GM18858 (cell line): ENCODE measurements at regions not wholly inside any gene's neighbourhood (a gene's known extent, or its start where the extent isn't known, plus 50 kb on each side); places are given as distances from the start of the nearest gene placed in this dataset.
"Not testable (repeated sequence)": the region's sequence is repeated elsewhere in the genome, so short reads cannot be mapped to it uniquely, and the experiment has no call there.

Experiments used
- ATAC-seq: cut with Tn5 transposase; IDR thresholded peaks from one replicate; pipeline ENCODE4 v1.9.1; 2021; ENCODE audit not compliant: unreplicated experiment

GRCh38 chr10:71015674-71016073, 127.3 kb upstream of the PCBD1 start:
- ATAC-seq: no peak

GRCh38 chr10:71020061-71020460, 131.7 kb upstream of the PCBD1 start:
- ATAC-seq: not testable (repeated sequence)

- ATAC-seq: no peak
Observed at GRCh38 chr10:71021402-71021801, 133.0 kb upstream of the PCBD1 start.

GRCh38 chr10:71023704-71024283, 135.4 kb upstream of the PCBD1 start:
- ATAC-seq: no peak

GRCh38 chr10:71024490-71024889, 136.1 kb upstream of the PCBD1 start:
- no peak for ATAC-seq

GRCh38 chr10:71025535-71025934, 137.2 kb upstream of the PCBD1 start:
- ATAC-seq: no peak

GRCh38 chr10:71028066-71028465, 139.7 kb upstream of the PCBD1 start:
- ATAC-seq: no peak

- no peak for ATAC-seq
Observed at GRCh38 chr10:71029411-71029892, 141.1 kb upstream of the PCBD1 start.

GRCh38 chr10:71029907-71030306, 141.5 kb upstream of the PCBD1 start:
- ATAC-seq: no peak

- ATAC-seq: no peak
Observed at GRCh38 chr10:71031026-71031425, 142.7 kb upstream of the PCBD1 start.

GRCh38 chr10:71031603-71032002, 143.2 kb upstream of the PCBD1 start:
- no peak for ATAC-seq

- no peak for ATAC-seq
Observed at GRCh38 chr10:71032887-71033286, 144.5 kb upstream of the PCBD1 start.

- no peak for ATAC-seq
Observed at GRCh38 chr10:71033396-71033980, 145.1 kb upstream of the PCBD1 start.

GRCh38 chr10:71035511-71036296, 147.3 kb upstream of the PCBD1 start:
- ATAC-seq: no peak

GRCh38 chr10:71036297-71036966, 148.1 kb upstream of the PCBD1 start:
- ATAC-seq: no peak

- ATAC-seq: no peak
Observed at GRCh38 chr10:71038091-71038633, 149.8 kb upstream of the PCBD1 start.

GRCh38 chr10:71038921-71039320, 150.6 kb upstream of the PCBD1 start:
- no peak for ATAC-seq

GRCh38 chr10:71039551-71039950, 151.2 kb upstream of the PCBD1 start:
- no peak for ATAC-seq

- ATAC-seq: no peak
Observed at GRCh38 chr10:71040343-71040742, 152.0 kb upstream of the PCBD1 start.

- ATAC-seq: no peak
Observed at GRCh38 chr10:71040846-71041605, 152.7 kb upstream of the PCBD1 start.

GRCh38 chr10:71042216-71042615, 153.9 kb upstream of the PCBD1 start:
- no peak for ATAC-seq
